ENCODE measurements at regions not wholly inside any gene's neighbourhood (a gene's known extent, or its start where the extent isn't known, plus 50 kb on each side); places are given as distances from the start of the nearest gene placed in this dataset.
"Not testable (repeated sequence)": the region's sequence is repeated elsewhere in the genome, so short reads cannot be mapped to it uniquely, and the experiment has no call there.

- not testable (repeated sequence) for H3K27me3 ChIP-seq (ENCODE audit: control insufficient read depth, insufficient read depth, low read length); H3K4me3 ChIP-seq (ENCODE audit: low read depth, low read length); H3K4me1 ChIP-seq (ENCODE audit: control insufficient read depth, insufficient read depth, low read length); H3K9me3 ChIP-seq (ENCODE audit: control insufficient read depth, insufficient read depth, low read length); H3K36me3 ChIP-seq (ENCODE audit: control insufficient read depth, insufficient read depth, low read length); H3K9ac ChIP-seq (ENCODE audit: low read depth, low read length)
Measured at GRCh38 chr1:166316306-166316705, 149.5 kb upstream of the FAM78B start.

- Histone ChIP-seq H3K9me3 (ENCODE audit: control insufficient read depth, insufficient read depth, low read length) (no peaks in the 10 kb centered on the region), H3K36me3 (ENCODE audit: control insufficient read depth, insufficient read depth, low read length) (no peaks in the 10 kb centered on the region), H3K4me3 (ENCODE audit: low read depth, low read length) (no peak overlapping the region), H3K4me1 (ENCODE audit: control insufficient read depth, insufficient read depth, low read length) (no peaks in the 10 kb centered on the region), H3K9ac (ENCODE audit: low read depth, low read length) (no peak overlapping the region), H3K27me3 (ENCODE audit: control insufficient read depth, insufficient read depth, low read length) (no peaks in the 10 kb centered on the region)
Measured at GRCh38 chr1:166322470-166322869, 155.7 kb upstream of the FAM78B start.

- Histone ChIP-seq H3K9me3 (ENCODE audit: control insufficient read depth, insufficient read depth, low read length) (no peaks in the 10 kb centered on the region), H3K9ac (ENCODE audit: low read depth, low read length) (no peak overlapping the region), H3K4me3 (ENCODE audit: low read depth, low read length) (no peak overlapping the region), H3K4me1 (ENCODE audit: control insufficient read depth, insufficient read depth, low read length) (no peaks in the 10 kb centered on the region), H3K27me3 (ENCODE audit: control insufficient read depth, insufficient read depth, low read length) (no peaks in the 10 kb centered on the region), H3K36me3 (ENCODE audit: control insufficient read depth, insufficient read depth, low read length) (no peaks in the 10 kb centered on the region)
Measured at GRCh38 chr1:166327886-166328285, 161.1 kb upstream of the FAM78B start.

GRCh38 chr1:166328956-166329355 lies 162.2 kb upstream of the FAM78B start:
- no peak overlapping the region for H3K4me3 ChIP-seq (ENCODE audit: low read depth, low read length)
- H3K36me3 ChIP-seq (ENCODE audit: control insufficient read depth, insufficient read depth, low read length): no peaks in the 10 kb centered on the region
- H3K4me1 ChIP-seq (ENCODE audit: control insufficient read depth, insufficient read depth, low read length): no peaks in the 10 kb centered on the region
- H3K27me3 ChIP-seq (ENCODE audit: control insufficient read depth, insufficient read depth, low read length): no peaks in the 10 kb centered on the region
- H3K9me3 ChIP-seq (ENCODE audit: control insufficient read depth, insufficient read depth, low read length): no peaks in the 10 kb centered on the region
- no peak overlapping the region for H3K9ac ChIP-seq (ENCODE audit: low read depth, low read length)

GRCh38 chr1:166330096-166330495 lies 163.3 kb upstream of the FAM78B start:
- Histone ChIP-seq H3K4me1 (ENCODE audit: control insufficient read depth, insufficient read depth, low read length) (no peaks in the 10 kb centered on the region), H3K9me3 (ENCODE audit: control insufficient read depth, insufficient read depth, low read length) (no peaks in the 10 kb centered on the region), H3K27me3 (ENCODE audit: control insufficient read depth, insufficient read depth, low read length) (no peaks in the 10 kb centered on the region), H3K4me3 (ENCODE audit: low read depth, low read length) (no peak overlapping the region), H3K9ac (ENCODE audit: low read depth, low read length) (no peak overlapping the region), H3K36me3 (ENCODE audit: control insufficient read depth, insufficient read depth, low read length) (no peaks in the 10 kb centered on the region)

GRCh38 chr1:166338105-166338504 lies 171.3 kb upstream of the FAM78B start:
- H3K4me1 ChIP-seq (ENCODE audit: control insufficient read depth, insufficient read depth, low read length): peaks cover 5% of the 10 kb centered on the region
- no peaks in the 10 kb centered on the region for H3K27me3 ChIP-seq (ENCODE audit: control insufficient read depth, insufficient read depth, low read length)
- no peak overlapping the region for H3K4me3 ChIP-seq (ENCODE audit: low read depth, low read length)
- no peaks in the 10 kb centered on the region for H3K36me3 ChIP-seq (ENCODE audit: control insufficient read depth, insufficient read depth, low read length)
- H3K9me3 ChIP-seq (ENCODE audit: control insufficient read depth, insufficient read depth, low read length): no peaks in the 10 kb centered on the region
- H3K9ac ChIP-seq (ENCODE audit: low read depth, low read length): no peak overlapping the region

GRCh38 chr1:166340709-166341108 lies 173.9 kb upstream of the FAM78B start:
- Histone ChIP-seq H3K9ac (ENCODE audit: low read depth, low read length) (no peak overlapping the region), H3K4me1 (ENCODE audit: control insufficient read depth, insufficient read depth, low read length) (peaks cover 5% of the 10 kb centered on the region), H3K36me3 (ENCODE audit: control insufficient read depth, insufficient read depth, low read length) (no peaks in the 10 kb centered on the region), H3K4me3 (ENCODE audit: low read depth, low read length) (no peak overlapping the region), H3K27me3 (ENCODE audit: control insufficient read depth, insufficient read depth, low read length) (no peaks in the 10 kb centered on the region), H3K9me3 (ENCODE audit: control insufficient read depth, insufficient read depth, low read length) (no peaks in the 10 kb centered on the region)

GRCh38 chr1:166343276-166343675 lies 176.5 kb upstream of the FAM78B start:
- H3K27me3 ChIP-seq (ENCODE audit: control insufficient read depth, insufficient read depth, low read length): no peaks in the 10 kb centered on the region
- no peaks in the 10 kb centered on the region for H3K36me3 ChIP-seq (ENCODE audit: control insufficient read depth, insufficient read depth, low read length)
- H3K4me1 ChIP-seq (ENCODE audit: control insufficient read depth, insufficient read depth, low read length): no peaks in the 10 kb centered on the region

GRCh38 chr1:166350490-166350889 lies 183.7 kb upstream of the FAM78B start:
- Histone ChIP-seq H3K9me3 (ENCODE audit: control insufficient read depth, insufficient read depth, low read length) (no peaks in the 10 kb centered on the region), H3K4me1 (ENCODE audit: control insufficient read depth, insufficient read depth, low read length) (peaks cover 6% of the 10 kb centered on the region), H3K27me3 (ENCODE audit: control insufficient read depth, insufficient read depth, low read length) (no peaks in the 10 kb centered on the region), H3K4me3 (ENCODE audit: low read depth, low read length) (no peak overlapping the region), H3K36me3 (ENCODE audit: control insufficient read depth, insufficient read depth, low read length) (no peaks in the 10 kb centered on the region), H3K9ac (ENCODE audit: low read depth, low read length) (no peak overlapping the region)

More at GRCh38 chr1:166343276-166343675, 176.5 kb upstream of the FAM78B start:
- H3K4me3 ChIP-seq (ENCODE audit: low read depth, low read length): no peak overlapping the region
- no peaks in the 10 kb centered on the region for H3K9me3 ChIP-seq (ENCODE audit: control insufficient read depth, insufficient read depth, low read length)
- H3K9ac ChIP-seq (ENCODE audit: low read depth, low read length): no peak overlapping the region

- Histone ChIP-seq H3K36me3 (ENCODE audit: control insufficient read depth, insufficient read depth, low read length) (no peaks in the 10 kb centered on the region), H3K9me3 (ENCODE audit: control insufficient read depth, insufficient read depth, low read length) (no peaks in the 10 kb centered on the region), H3K27me3 (ENCODE audit: control insufficient read depth, insufficient read depth, low read length) (no peaks in the 10 kb centered on the region), H3K9ac (ENCODE audit: low read depth, low read length) (no peak overlapping the region), H3K4me1 (ENCODE audit: control insufficient read depth, insufficient read depth, low read length) (peaks cover 6% of the 10 kb centered on the region), H3K4me3 (ENCODE audit: low read depth, low read length) (no peak overlapping the region)
Measured at GRCh38 chr1:166351676-166352075, 184.9 kb upstream of the FAM78B start.

GRCh38 chr1:166353213-166353612 lies 186.4 kb upstream of the FAM78B start:
- H3K36me3 ChIP-seq (ENCODE audit: control insufficient read depth, insufficient read depth, low read length): no peaks in the 10 kb centered on the region
- H3K27me3 ChIP-seq (ENCODE audit: control insufficient read depth, insufficient read depth, low read length): no peaks in the 10 kb centered on the region
- H3K4me3 ChIP-seq (ENCODE audit: low read depth, low read length): no peak overlapping the region
- no peaks in the 10 kb centered on the region for H3K9me3 ChIP-seq (ENCODE audit: control insufficient read depth, insufficient read depth, low read length)
- H3K9ac ChIP-seq (ENCODE audit: low read depth, low read length): no peak overlapping the region
- H3K4me1 ChIP-seq (ENCODE audit: control insufficient read depth, insufficient read depth, low read length): peaks cover 6% of the 10 kb centered on the region

- no peaks in the 10 kb centered on the region for H3K9me3 ChIP-seq (ENCODE audit: control insufficient read depth, insufficient read depth, low read length)
- no peaks in the 10 kb centered on the region for H3K36me3 ChIP-seq (ENCODE audit: control insufficient read depth, insufficient read depth, low read length)
- no peaks in the 10 kb centered on the region for H3K27me3 ChIP-seq (ENCODE audit: control insufficient read depth, insufficient read depth, low read length)
- H3K9ac ChIP-seq (ENCODE audit: low read depth, low read length): no peak overlapping the region
- no peak overlapping the region for H3K4me3 ChIP-seq (ENCODE audit: low read depth, low read length)
- H3K4me1 ChIP-seq (ENCODE audit: control insufficient read depth, insufficient read depth, low read length): peaks cover 6% of the 10 kb centered on the region
Measured at GRCh38 chr1:166354406-166354805, 187.6 kb upstream of the FAM78B start.

- Histone ChIP-seq H3K27me3 (ENCODE audit: control insufficient read depth, insufficient read depth, low read length) (no peaks in the 10 kb centered on the region), H3K36me3 (ENCODE audit: control insufficient read depth, insufficient read depth, low read length) (no peaks in the 10 kb centered on the region), H3K4me3 (ENCODE audit: low read depth, low read length) (no peak overlapping the region), H3K4me1 (ENCODE audit: control insufficient read depth, insufficient read depth, low read length) (no peaks in the 10 kb centered on the region), H3K9me3 (ENCODE audit: control insufficient read depth, insufficient read depth, low read length) (no peaks in the 10 kb centered on the region), H3K9ac (ENCODE audit: low read depth, low read length) (no peak overlapping the region)
Measured at GRCh38 chr1:166365081-166365480, 198.3 kb upstream of the FAM78B start.

All from iPS-15b (cell line).